ENCODE measurements at regions not wholly inside any gene's neighbourhood (a gene's known extent, or its start where the extent isn't known, plus 50 kb on each side); places are given as distances from the start of the nearest gene placed in this dataset.

DNA sequence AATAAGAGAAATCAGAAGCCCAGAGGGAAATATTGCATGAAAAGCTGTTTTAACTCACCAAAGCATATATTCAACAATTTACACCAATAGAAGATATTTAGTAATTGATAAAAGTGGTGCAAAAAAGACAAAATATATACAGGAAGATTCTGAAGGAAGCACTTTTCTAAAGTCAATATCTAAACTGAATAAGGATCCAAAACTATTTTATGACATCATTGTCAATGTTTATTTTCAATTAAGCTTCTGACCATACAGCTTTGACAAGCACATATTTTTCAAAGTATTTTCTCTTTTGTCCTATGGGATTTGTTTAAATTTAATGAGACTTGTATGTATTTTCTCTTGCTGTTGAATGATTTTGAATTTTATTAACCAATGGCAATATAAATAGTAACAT lies 1716.1 kb downstream of the OLFM4 start:
- TF ChIP-seq FOXK2 (IDR thresholded peaks at IDR 0.05) (no peak), FOXA1 (IDR thresholded peaks at IDR 0.05) (no peak), BHLHE40 (IDR thresholded peaks at IDR 0.05; ENCODE audit: borderline replicate concordance) (no peak)
